ENCODE measurements at regions not wholly inside any gene's neighbourhood (a gene's known extent, or its start where the extent isn't known, plus 50 kb on each side); places are given as distances from the start of the nearest gene placed in this dataset.

- TF ChIP-seq POLR2A (IDR thresholded peaks at IDR 0.05; ENCODE audit: low read depth) (no peak), CTCF (IDR thresholded peaks at IDR 0.05) (no peak), POLR2AphosphoS5 (IDR thresholded peaks at IDR 0.05) (no peak)
These were observed 743.3 kb upstream of the BCHE start for GRCh38 chr3:166580561-166580960.

Measured in esophagus muscularis mucosa (tissue), 3 donors.